Heart left ventricle (tissue), 13 donors: ENCODE measurements at regions not wholly inside any gene's neighbourhood (a gene's known extent, or its start where the extent isn't known, plus 50 kb on each side); places are given as distances from the start of the nearest gene placed in this dataset.

Experiments used
- POLR2A ChIP-seq, 2 donors: fragments of 450-650 bp; IDR thresholded peaks; one replicate each; pipeline ENCODE4 v1.6.1; 2017; ENCODE audit warnings: antibody characterized with exemption in 2 of 2, mild to moderate bottlenecking in 2 of 2, moderate library complexity in 2 of 2
- TF ChIP-seq, protein P1 (sequence below), 12 donors: fragments of 200-600 bp; sonication (generic) in 4 of 12; IDR thresholded peaks; one replicate each; pipeline versions ENCODE4 v1.5.0 to v1.8.0; 2018 to 2022; ENCODE audit warnings: antibody characterized with exemption in 12 of 12, mild to moderate bottlenecking in 5 of 12
- donor health status: ischemic (EF 13 %, LVEDD 7.1; RV severe dilation, severe dysfunction).
- donor health status: DM: no; HTN: yes; CAD: no.
- donor health status: DM: no; HTN: no; CAD: no.
- donor health status: ischemic (EF 25% LVEDD 6.9; RV normal size, moderate dysfunction).
- donor health status: ischemic (EF 25% LVEDD 5.7; RV mildly dilated, moderate dysfunction).
- donor health status: ischemic (EF 35%, LVEDD 5.7; RV mildly dilated, moderate dysfunction).
- donor health status: nonischemic (EF 11% LVEDD 7.7; RV severe dilation, severe dysfunction).
- donor health status: DM: yes; HTN: yes; CAD: no.
- donor health status: PGD.
- donor health status: ischemic (EF 29% LVEDD 5.4; RV normal size, mild dysfunction).
- donor health status: nonischemic (EF 23%, LVEDD 6.1; RV moderate dilation, normal function).

- TF ChIP-seq, protein P1, sequence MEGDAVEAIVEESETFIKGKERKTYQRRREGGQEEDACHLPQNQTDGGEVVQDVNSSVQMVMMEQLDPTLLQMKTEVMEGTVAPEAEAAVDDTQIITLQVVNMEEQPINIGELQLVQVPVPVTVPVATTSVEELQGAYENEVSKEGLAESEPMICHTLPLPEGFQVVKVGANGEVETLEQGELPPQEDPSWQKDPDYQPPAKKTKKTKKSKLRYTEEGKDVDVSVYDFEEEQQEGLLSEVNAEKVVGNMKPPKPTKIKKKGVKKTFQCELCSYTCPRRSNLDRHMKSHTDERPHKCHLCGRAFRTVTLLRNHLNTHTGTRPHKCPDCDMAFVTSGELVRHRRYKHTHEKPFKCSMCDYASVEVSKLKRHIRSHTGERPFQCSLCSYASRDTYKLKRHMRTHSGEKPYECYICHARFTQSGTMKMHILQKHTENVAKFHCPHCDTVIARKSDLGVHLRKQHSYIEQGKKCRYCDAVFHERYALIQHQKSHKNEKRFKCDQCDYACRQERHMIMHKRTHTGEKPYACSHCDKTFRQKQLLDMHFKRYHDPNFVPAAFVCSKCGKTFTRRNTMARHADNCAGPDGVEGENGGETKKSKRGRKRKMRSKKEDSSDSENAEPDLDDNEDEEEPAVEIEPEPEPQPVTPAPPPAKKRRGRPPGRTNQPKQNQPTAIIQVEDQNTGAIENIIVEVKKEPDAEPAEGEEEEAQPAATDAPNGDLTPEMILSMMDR (IDR thresholded peaks at IDR 0.05) = no peak
- TF ChIP-seq POLR2A (IDR thresholded peaks at IDR 0.05) = no peak
These were observed 190.5 kb downstream of the NXNL2 start for GRCh38 chr9:88725300-88726019.
